COR-L47 (cell line): ENCODE measurements at regions not wholly inside any gene's neighbourhood (a gene's known extent, or its start where the extent isn't known, plus 50 kb on each side); places are given as distances from the start of the nearest gene placed in this dataset.
A peak's percentile ranks its signal among the peaks of the same experiment; 100 is the strongest.

Source experiments
- DNase-seq: peaks from one replicate; lab custom pipeline; 2025; lab: John Stamatoyannopoulos, UW

DNA sequence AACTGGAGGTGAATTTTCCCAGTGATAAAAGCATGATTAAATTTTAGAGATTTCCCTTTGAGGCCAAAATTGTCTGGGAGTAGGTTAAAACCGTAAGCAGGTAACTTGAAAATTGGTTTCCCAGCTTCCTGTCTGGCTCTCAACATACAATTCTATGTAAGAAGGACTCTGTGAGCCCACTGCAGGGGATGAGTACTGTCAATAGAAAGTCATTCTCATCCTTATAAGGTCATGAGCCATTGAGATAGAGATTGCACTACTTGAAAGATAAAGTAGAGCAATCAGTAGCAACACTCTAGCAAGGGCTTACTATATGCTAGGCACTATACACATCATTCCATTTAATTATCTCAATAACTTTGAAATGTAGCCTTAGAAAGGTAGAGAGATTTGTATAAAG lies 225.6 kb upstream of the HMGA2 start:
- DNase-seq, result no peak

DNA sequence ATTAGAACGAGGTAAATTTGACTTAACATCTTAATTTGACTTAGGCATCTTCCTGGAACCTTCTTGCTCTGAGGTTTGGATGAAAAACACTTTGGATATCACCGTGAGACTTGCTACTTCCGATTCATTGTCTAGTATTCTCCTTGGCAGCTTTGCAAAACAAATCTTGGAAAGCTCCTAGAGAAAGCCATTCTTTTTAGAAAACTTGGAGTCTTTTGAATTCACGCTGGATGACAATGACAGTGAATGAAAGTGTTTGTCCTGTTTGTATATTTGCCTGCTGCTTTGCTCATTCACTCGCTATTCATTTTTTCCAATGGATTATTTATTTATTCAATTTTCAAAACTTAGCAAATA lies 222.1 kb upstream of the HMGA2 start:
- DNase-seq, result no peak

DNA sequence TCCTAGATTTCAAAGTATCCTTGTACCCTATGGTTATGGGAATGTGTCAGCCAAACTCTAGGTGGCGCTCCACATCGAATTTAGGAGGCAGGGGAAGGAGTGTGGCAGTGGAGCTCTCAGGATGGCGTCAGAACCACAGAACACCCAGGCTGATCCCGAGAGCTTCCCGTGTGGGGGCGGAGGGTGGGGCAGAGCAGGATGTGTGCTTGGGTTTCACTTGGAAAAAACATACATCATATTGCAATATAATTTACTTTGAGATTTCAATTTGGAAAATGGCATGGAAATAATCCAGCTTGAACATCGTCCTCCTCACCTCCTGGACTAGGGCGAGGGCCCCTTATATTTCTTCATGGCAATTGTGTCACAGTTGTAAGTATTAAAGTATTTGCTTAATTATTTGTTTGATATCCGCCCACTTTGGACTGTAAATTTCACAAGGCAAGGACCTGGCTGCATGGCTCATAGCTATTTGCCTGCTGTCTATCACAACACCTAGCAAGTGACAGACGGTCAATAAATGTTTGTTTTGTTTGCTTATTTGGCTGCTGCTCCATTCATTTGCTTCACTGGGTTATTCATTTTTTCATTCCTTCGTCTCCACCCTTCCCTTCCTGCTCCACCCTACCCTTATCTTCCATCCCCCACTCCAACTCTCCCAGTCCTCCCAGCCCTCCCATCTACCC lies 221.5 kb upstream of the HMGA2 start:
- peak; percentile 20 for DNase-seq

DNA sequence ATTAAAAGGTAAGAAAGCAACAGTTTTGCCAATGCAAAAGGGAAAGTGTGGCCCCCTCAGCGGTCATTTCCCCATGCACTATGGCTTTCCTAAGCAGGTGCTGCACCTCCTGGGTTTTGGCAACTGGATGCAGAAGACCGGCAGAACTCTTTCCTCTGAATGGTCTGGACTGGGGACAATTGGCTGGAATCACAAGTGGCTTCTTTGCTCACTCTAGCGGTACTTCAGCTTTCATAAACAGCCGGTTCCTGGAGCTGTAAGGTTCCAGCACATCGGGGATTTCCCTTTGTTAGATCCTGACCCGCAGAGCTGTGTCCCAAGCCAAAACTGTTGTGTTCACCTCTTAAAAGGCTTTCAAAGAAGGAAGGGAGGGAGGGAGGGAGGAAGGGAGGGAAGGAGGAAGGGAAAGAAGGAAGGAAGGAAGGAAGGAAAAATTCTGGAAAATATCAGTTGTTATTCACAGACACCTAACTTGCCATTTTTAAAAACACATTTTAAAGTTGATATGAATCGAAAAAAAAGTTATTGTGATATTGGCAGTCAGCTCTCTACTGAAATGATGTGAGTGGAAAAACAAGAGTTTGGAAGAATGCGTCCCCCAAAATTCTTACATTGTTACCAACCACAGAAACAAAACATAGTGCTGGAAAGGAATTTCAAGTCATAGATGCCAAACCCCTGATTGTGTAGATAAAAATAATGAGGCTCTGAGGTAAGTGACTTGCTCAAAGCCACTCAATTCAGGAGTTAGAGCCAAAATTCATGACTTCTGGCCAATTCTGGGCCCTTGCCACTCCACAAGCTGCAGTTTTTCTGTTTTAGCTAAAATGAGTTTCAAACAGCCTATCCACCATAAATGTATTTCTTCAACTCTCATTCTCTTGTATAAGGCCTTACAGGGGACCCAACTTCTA lies 220.6 kb upstream of the HMGA2 start:
- DNase-seq, result no peak

GRCh38 chr12:65605019-65605418 lies 219.3 kb upstream of the HMGA2 start:
- DNase-seq, result no peak

DNA sequence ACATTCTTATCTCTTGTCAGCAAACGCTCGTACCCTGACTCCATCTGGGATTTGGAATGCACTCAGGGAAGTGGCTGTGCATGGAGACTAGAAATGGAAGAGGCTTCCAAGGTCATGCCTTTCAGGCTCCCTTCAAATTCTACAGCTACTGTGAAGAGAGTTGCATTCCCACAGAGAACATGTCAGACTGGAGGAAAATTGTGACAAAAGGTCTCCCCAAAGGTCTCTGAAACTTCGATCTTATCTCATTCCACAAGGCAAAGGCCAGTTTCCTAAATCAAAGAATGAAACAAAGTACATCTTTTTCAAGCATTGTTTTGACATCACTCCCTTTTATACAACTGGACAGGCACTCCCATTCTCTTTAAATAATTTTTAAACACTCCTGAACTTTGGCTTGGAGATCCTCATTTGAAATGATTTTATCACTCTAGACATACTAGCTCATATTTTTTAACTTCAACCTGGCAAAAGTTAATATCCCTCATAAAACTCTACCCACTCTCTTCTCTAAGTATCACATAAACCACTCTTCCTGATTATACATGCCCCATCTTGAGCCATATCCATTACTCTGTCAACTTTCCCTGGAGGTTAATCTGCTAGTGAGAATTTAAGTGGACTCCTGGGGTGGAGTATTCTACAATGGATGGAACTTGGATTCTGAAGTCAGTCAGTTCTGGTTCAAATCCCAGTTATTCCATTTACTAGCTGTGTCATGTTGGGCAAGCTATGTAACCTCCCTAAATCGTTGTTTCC lies 218.1 kb upstream of the HMGA2 start:
- DNase-seq, result no peak

GRCh38 chr12:65607401-65607841 lies 216.9 kb upstream of the HMGA2 start:
- no peak for DNase-seq

- no peak for DNase-seq
Measured at GRCh38 chr12:65608319-65608916, 215.9 kb upstream of the HMGA2 start.

GRCh38 chr12:65609359-65609771 lies 214.9 kb upstream of the HMGA2 start:
- DNase-seq, result no peak

- no peak for DNase-seq
Measured at GRCh38 chr12:65611396-65611795, 212.9 kb upstream of the HMGA2 start.

- no peak for DNase-seq
Measured at GRCh38 chr12:65612440-65612839, 211.8 kb upstream of the HMGA2 start.

- no peak for DNase-seq
Measured at GRCh38 chr12:65613692-65614091, 210.6 kb upstream of the HMGA2 start.

- DNase-seq, result no peak
Measured at GRCh38 chr12:65614259-65614889, 209.9 kb upstream of the HMGA2 start.

DNA sequence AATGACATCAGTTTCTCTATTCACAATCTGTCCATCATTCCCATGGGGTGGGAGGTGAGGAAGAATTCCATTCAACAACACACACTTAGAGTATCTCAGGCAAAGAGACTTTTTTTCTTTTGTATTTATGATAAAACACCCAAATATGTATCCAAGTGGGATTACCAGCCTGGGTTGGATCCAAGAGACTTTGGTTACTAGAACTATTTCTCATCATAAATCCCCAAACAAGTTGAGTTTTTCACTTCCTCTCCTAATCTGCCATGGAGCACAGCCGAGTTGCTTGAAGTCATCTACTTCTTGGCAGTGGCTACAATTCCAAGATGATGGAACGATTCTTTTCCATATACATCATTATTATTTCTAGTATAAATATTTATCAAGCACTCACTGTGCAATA lies 209.2 kb upstream of the HMGA2 start:
- DNase-seq, result no peak

- no peak for DNase-seq
Measured at GRCh38 chr12:65616022-65616421, 208.3 kb upstream of the HMGA2 start.

GRCh38 chr12:65618588-65618987 lies 205.7 kb upstream of the HMGA2 start:
- no peak for DNase-seq

DNA sequence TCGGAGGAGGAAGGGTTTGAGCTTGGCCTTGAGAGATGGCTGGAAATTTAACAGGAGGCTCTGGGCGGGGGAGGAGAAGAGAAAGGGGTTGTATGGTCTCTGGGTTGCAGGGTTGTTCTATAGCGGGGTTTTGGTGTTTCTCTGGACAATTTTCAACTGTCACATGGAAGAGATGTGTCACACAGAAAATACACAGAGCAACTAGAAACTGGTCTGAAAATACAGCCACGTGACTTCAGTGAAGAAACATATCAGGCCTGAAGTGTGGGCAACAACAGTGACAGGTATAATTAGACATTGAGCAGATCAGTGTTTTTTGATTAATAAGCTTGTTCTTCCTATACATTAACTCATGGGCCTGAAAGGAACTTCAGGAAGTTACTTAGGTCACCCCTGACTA lies 205.3 kb upstream of the HMGA2 start:
- DNase-seq, result no peak

- no peak for DNase-seq
Measured at GRCh38 chr12:65620046-65620445, 204.2 kb upstream of the HMGA2 start.

- no peak for DNase-seq
Measured at GRCh38 chr12:65622056-65622455, 202.2 kb upstream of the HMGA2 start.

GRCh38 chr12:65623507-65623906 lies 200.8 kb upstream of the HMGA2 start:
- no peak for DNase-seq

DNA sequence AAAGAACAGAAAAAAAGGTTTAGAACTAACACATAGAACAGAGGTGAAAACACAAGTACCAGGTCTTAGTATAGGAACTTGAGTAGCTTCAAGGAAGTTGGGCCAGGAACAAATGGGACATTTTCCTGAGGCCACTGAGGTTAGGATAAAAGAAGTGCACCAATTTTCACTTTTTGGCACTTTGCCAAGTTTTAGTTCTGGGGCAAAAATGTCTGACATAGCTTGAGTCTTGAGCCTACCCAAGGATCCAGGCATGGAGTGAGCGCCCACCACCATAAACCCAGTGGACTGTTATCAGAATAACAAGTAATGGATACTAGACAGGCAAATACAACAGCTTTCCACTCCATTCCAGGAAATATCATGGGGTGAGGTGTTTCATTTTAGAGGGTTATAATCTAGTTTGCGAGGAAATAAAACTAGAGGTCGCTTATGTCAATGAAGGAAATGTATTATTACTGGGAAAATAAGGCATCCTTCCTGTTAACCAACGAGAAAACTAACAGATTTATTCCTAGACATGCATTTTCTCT lies 199.7 kb upstream of the HMGA2 start:
- DNase-seq, result no peak

DNA sequence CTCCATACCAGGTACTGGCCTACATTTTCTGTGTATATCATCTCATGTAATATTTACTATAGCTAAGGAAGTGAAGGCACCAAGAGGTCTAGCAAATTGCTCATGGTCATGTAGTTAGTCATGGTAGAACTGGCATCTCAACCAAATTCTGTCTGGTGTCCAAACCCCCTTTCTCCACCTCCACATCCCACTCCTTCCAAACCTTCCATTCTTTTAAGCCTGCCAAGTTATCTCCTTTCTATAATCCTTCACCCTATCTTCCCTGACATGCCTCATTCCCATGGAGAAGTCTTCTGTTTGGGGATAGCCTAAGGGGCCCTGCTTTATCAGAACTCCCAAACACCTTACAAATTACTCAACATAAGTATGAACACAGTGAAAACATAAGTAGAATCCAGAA lies 196.2 kb upstream of the HMGA2 start:
- no peak for DNase-seq
